A204.1 (cell line): ENCODE measurements at regions not wholly inside any gene's neighbourhood (a gene's known extent, or its start where the extent isn't known, plus 50 kb on each side); places are given as distances from the start of the nearest gene placed in this dataset.

ENCODE experiments used
- FAIRE-seq: peaks from 2 replicates; lab custom pipeline; 2012; peaks lifted over from hg19 to GRCh38; lab: Jason Lieb, UNC

DNA sequence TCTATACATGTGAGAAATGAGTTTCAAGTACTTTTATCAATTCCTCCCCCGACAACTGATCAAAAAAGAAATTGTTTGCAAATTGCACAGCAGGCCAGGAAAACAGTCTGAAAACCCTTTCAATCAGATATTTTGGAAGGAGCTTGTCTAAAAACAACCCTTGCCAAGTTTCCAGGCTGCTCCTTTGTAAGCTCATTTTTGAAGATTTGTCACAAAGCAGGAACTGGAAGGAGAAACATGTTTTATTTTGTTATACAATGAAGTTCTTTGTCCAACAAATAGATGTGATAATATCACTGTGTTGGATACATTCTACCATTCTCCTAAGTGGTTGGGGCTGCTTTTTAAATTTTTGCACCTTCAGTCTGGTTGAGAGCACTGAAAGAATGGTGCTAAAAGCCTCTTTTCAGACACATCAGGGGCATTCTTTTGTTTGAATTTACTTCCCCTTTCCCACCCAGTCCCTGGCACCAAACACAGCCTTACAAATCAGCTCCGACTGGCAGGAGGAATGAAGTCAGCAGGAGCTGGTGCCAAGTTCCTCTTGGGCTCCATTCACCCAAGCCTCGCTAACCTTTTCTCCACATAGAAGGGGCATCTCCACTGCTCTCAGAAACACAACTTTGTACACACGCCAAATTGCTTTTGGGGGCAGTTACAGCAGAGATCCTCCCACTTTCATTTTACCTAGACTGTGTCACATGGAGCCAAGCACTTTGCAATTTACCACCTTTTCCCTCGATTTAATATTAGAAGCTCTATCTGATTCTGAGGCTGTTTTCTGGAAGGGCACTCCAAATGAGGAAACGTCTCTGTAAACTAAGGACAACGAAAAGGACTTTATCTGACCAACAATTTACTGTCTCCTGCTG is 88.0 kb downstream of the C1D start:
- FAIRE-seq = no peak

DNA sequence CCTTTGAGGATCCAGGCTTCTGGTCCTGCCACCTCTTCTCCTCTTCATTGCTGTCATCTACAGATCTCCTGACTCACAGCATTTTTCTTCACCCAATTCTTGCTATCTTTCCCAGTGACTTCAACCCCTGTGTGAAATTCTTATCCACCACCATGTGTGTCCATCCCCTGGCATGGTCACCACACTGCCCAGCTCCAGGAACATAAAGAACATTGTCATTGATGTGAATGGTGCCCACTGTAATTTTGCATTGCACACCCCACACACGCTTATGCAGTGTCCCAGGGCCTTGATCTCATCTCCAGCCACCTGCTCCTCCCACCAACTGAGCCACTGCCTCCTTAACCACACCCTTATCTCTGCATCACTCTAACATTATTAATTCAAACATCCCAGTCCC is 85.3 kb downstream of the C1D start:
- FAIRE-seq = no peak

- no peak for FAIRE-seq
Measured at GRCh38 chr2:67982956-67983355, 79.8 kb downstream of the C1D start.

DNA sequence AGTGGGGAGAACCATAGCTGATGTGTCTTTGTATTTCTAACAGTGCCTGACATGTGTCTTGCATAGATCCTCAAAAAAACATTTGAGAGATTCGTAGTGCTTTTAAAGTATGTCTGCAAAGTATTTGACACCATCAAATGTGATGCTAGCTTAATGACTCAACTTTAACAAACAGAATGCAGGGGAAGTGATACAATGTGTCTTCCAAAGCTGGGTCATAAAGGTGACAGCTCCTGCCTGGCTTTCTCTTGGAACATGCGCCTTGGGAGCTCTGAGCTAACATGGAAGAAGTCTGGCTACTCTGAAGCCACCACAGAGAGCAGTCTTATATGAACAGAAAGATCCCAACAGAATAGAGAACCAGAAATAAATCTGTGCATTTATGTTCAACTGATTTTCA is 78.2 kb downstream of the C1D start:
- no peak for FAIRE-seq

DNA sequence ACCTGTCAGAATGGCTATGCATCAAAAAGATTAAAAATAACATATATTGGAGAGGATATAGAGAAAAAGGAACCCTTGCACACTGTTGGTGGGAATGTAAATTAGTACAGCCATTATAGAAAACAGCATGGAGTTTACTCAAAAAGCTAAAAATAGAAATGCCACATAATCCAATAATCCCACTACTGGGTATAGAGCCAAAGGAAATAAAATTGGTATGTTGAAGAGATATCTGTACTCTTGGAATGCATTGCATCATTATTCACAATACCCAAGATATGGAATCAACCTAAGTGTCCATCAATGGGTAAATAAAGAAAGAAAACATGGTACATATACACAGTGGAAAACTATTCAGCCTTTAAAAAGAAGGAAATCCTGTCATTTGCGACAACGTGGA is 77.2 kb downstream of the C1D start:
- no peak for FAIRE-seq

GRCh38 chr2:67986258-67986657 is 76.5 kb downstream of the C1D start:
- FAIRE-seq = no peak
